MM.1S (cell line): ENCODE measurements at regions not wholly inside any gene's neighbourhood (a gene's known extent, or its start where the extent isn't known, plus 50 kb on each side); places are given as distances from the start of the nearest gene placed in this dataset.

Experiments used
- DNase-seq: peaks from one replicate; pipeline ENCODE4 v3.0.0-alpha.2; 2015
- H2AFZ ChIP-seq: fragments of 300-600 bp; sonication (generic); 2 replicates; pipeline ENCODE4 v1.6.0; 2016; ENCODE audit warnings: antibody characterized with exemption, low read length
- H3F3A ChIP-seq: fragments of 300-600 bp; sonication (generic); 2 replicates; pipeline ENCODE4 v1.6.1; 2016; ENCODE audit warnings: mild to moderate bottlenecking, antibody characterized with exemption, low read length, moderate library complexity, mixed read lengths; ENCODE audit not compliant: insufficient read depth
- H3K27ac ChIP-seq: fragments of 300-600 bp; sonication (generic); 2 replicates; pipeline ENCODE4 v1.5.1; 2016; ENCODE audit warnings: mild to moderate bottlenecking, low read length
- H3K27me3 ChIP-seq: fragments of 300-600 bp; sonication (generic); replicated peaks from 2 replicates; pipeline ENCODE4 v1.6.0; 2016; ENCODE audit warnings: low read length; ENCODE audit not compliant: insufficient read depth
- H3K36me3 ChIP-seq: fragments of 300-600 bp; sonication (generic); replicated peaks from 2 replicates; pipeline ENCODE4 v1.6.1; 2016; ENCODE audit warnings: mild to moderate bottlenecking, low read length, mixed read lengths; ENCODE audit not compliant: insufficient read depth
- H3K4me1 ChIP-seq: fragments of 300-600 bp; sonication (generic); 2 replicates; pipeline ENCODE4 v1.6.1; 2016; ENCODE audit warnings: low read length, mixed read lengths
- H3K4me2 ChIP-seq: fragments of 300-600 bp; sonication (generic); 2 replicates; pipeline ENCODE4 v1.6.0; 2016; ENCODE audit warnings: low read depth, low read length
- H3K4me3 ChIP-seq: fragments of 300-600 bp; sonication (generic); 2 replicates; pipeline ENCODE4 v1.5.1; 2016; ENCODE audit warnings: low read length, mixed read lengths
- H3K79me2 ChIP-seq: fragments of 300-600 bp; sonication (generic); 2 replicates; pipeline ENCODE4 v1.6.1; 2016; ENCODE audit warnings: mixed run types, low read length, mixed read lengths
- H3K9ac ChIP-seq: fragments of 300-600 bp; sonication (generic); 2 replicates; pipeline ENCODE4 v1.6.1; 2016; ENCODE audit warnings: low read length, mixed read lengths
- H3K9me2 ChIP-seq: fragments of 300-600 bp; sonication (generic); replicated peaks from 2 replicates; pipeline ENCODE4 v1.6.1; 2016; ENCODE audit warnings: mild to moderate bottlenecking, low read length, mixed read lengths; ENCODE audit not compliant: insufficient read depth
- H3K9me3 ChIP-seq: fragments of 300-600 bp; sonication (generic); replicated peaks from 2 replicates; pipeline ENCODE4 v1.6.1; 2016; ENCODE audit warnings: mild to moderate bottlenecking, low read length, mixed read lengths; ENCODE audit not compliant: insufficient read depth
- H4K20me1 ChIP-seq: fragments of 300-600 bp; sonication (generic); 2 replicates; pipeline ENCODE4 v1.6.1; 2016; ENCODE audit warnings: mild to moderate bottlenecking, low read length, moderate library complexity, mixed read lengths; ENCODE audit not compliant: insufficient read depth
- CTCF ChIP-seq: fragments of 300-600 bp; sonication (generic); IDR thresholded peaks from 2 replicates; pipeline ENCODE4 v1.5.1; 2016; ENCODE audit warnings: antibody characterized with exemption, low read length, mixed read lengths
- EZH2 ChIP-seq: fragments of 300-600 bp; sonication (generic); optimal IDR thresholded peaks from 2 replicates; pipeline ENCODE3; 2017; ENCODE audit warnings: low read depth, mild to moderate bottlenecking, antibody characterized with exemption, low read length, mixed read lengths
- EZH2phosphoT487 ChIP-seq: fragments of 300-600 bp; sonication (generic); IDR thresholded peaks from 2 replicates; pipeline ENCODE4 v1.6.1; 2018; ENCODE audit warnings: antibody characterized with exemption, low read length

- no peak for DNase-seq
These were observed 56.4 kb downstream of the BARX1 start for GRCh38 chr9:93898502-93899426.

GRCh38 chr9:93898026-93898425 lies 57.1 kb downstream of the BARX1 start:
- Histone ChIP-seq H3K4me3 (no peak overlapping the region), H3K79me2 (no peaks in the 10 kb centered on the region), H3K4me1 (no peaks in the 10 kb centered on the region), H3F3A (no peaks in the 10 kb centered on the region), H4K20me1 (no peaks in the 10 kb centered on the region), H3K27ac (no peak overlapping the region), H3K9me3 (no peaks in the 10 kb centered on the region), H3K9ac (no peak overlapping the region), H2AFZ (0 out of 2 replicates have a peak overlapping the region, but pooled peaks have one; percentile 52), H3K27me3 (no peaks in the 10 kb centered on the region), H3K9me2 (no peaks in the 10 kb centered on the region), H3K36me3 (no peaks in the 10 kb centered on the region), H3K4me2 (no peak overlapping the region)
- DNase-seq = no peak
- TF ChIP-seq EZH2 (no peak), CTCF (no peak), EZH2phosphoT487 (no peak)

More at GRCh38 chr9:93898502-93899426, 56.4 kb downstream of the BARX1 start:
- H3F3A ChIP-seq = no peaks in the 10 kb centered on the region
- H4K20me1 ChIP-seq = no peaks in the 10 kb centered on the region
- H3K9me3 ChIP-seq = no peaks in the 10 kb centered on the region
- H3K4me1 ChIP-seq = no peaks in the 10 kb centered on the region
- H3K27me3 ChIP-seq = no peaks in the 10 kb centered on the region
- no peak overlapping the region for H3K9ac ChIP-seq
- H3K4me3 ChIP-seq = no peak overlapping the region
- no peaks in the 10 kb centered on the region for H3K36me3 ChIP-seq
- no peaks in the 10 kb centered on the region for H3K9me2 ChIP-seq
- H3K27ac ChIP-seq = no peak overlapping the region
- no peaks in the 10 kb centered on the region for H3K79me2 ChIP-seq
- H3K4me2 ChIP-seq = no peak overlapping the region
- peak overlapping the region; percentile 52; the same call in 1 of the 2 replicates for H2AFZ ChIP-seq
- TF ChIP-seq EZH2 (no peak), EZH2phosphoT487 (no peak)

GRCh38 chr9:93897075-93897970 lies 57.8 kb downstream of the BARX1 start:
- Histone ChIP-seq H3K79me2 (no peaks in the 10 kb centered on the region), H3K4me3 (no peak overlapping the region), H3K9me2 (no peaks in the 10 kb centered on the region), H3K4me1 (no peaks in the 10 kb centered on the region), H3F3A (no peaks in the 10 kb centered on the region), H3K36me3 (no peaks in the 10 kb centered on the region), H3K4me2 (no peak overlapping the region), H3K27ac (no peak overlapping the region), H3K27me3 (no peaks in the 10 kb centered on the region), H2AFZ (0 out of 2 replicates have a peak overlapping the region, but pooled peaks have one; percentile 52), H3K9ac (no peak overlapping the region), H4K20me1 (no peaks in the 10 kb centered on the region), H3K9me3 (no peaks in the 10 kb centered on the region)
- no peak for DNase-seq
- TF ChIP-seq CTCF (no peak), EZH2phosphoT487 (no peak), EZH2 (no peak)
